ENCODE measurements at regions not wholly inside any gene's neighbourhood (a gene's known extent, or its start where the extent isn't known, plus 50 kb on each side); places are given as distances from the start of the nearest gene placed in this dataset.

- TF ChIP-seq CTCF (IDR thresholded peaks at IDR 0.05; ENCODE audit: low read depth, low read length) (no peak), MYC (IDR thresholded peaks at IDR 0.05; ENCODE audit: low read depth, low read length) (no peak), POLR2A (IDR thresholded peaks at IDR 0.05; ENCODE audit: extremely low read depth, insufficient read length) (no peak)
- TF ChIP-seq, protein P1, sequence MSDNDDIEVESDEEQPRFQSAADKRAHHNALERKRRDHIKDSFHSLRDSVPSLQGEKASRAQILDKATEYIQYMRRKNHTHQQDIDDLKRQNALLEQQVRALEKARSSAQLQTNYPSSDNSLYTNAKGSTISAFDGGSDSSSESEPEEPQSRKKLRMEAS (IDR thresholded peaks at IDR 0.05; ENCODE audit: low read depth, low read length): no peak
- DNase-seq (ENCODE audit: low read depth): no peak
- no peak overlapping the region for H3K4me3 ChIP-seq (ENCODE audit: low read depth, low read length)
These were observed 897.2 kb downstream of the TSN start for GRCh38 chr2:122652670-122653069.

DNA sequence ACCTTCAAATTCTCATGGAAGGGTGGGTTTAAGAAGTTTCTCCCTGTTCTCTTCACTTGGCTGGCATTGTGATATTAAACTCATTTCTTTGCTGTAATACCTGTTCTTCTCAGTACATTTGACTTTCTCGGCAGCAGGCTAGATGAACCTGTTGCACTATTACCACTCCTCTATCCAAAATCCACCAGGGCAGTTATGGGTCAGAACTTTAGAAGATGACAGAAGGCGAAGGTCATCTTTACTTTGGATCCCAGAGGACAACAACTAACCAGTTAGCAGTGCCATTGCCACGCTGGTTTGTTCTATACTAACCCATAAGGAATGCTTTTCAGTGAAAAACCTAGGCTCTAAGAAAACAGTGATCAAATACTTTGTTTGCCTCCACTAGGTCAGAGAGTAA, 901.0 kb downstream of the TSN start:
- H3K4me3 ChIP-seq (ENCODE audit: low read depth, low read length): no peak overlapping the region
- TF ChIP-seq POLR2A (IDR thresholded peaks at IDR 0.05; ENCODE audit: extremely low read depth, insufficient read length) (no peak), CTCF (IDR thresholded peaks at IDR 0.05; ENCODE audit: low read depth, low read length) (no peak)
- no peak for DNase-seq (ENCODE audit: low read depth)

- no peak overlapping the region for H3K4me3 ChIP-seq (ENCODE audit: low read depth, low read length)
- DNase-seq (ENCODE audit: low read depth): no peak
- TF ChIP-seq MYC (IDR thresholded peaks at IDR 0.05; ENCODE audit: low read depth, low read length): no peak
- TF ChIP-seq, protein P1 (IDR thresholded peaks at IDR 0.05; ENCODE audit: low read depth, low read length): no peak
- no peak for TF ChIP-seq POLR2A (IDR thresholded peaks at IDR 0.05; ENCODE audit: extremely low read depth, insufficient read length)
- TF ChIP-seq CTCF (IDR thresholded peaks at IDR 0.05; ENCODE audit: low read depth, low read length): no peak
These were observed 905.6 kb downstream of the TSN start for GRCh38 chr2:122660786-122661634.

DNA sequence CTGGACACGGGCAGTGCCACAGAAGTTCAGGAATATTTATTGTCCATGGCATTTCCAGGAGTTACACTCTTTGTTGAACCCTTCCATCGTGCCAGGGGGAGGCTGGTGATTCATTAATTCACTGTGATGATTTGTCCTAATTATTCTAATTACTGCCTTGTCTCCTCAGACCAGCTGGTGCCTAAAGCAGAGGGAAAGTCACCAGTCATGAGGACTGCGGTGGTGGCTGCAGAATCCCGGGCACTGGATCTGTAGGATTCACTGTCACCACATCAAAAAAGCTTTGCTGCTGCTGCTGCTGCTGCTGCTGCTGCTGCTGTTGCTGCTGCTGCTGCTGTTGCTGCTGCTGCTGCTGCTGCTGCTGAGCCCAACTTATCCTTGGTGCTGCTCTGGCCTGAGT, 908.2 kb downstream of the TSN start:
- DNase-seq (ENCODE audit: low read depth): no peak
- H3K4me3 ChIP-seq (ENCODE audit: low read depth, low read length): no peak overlapping the region
- TF ChIP-seq MYC (IDR thresholded peaks at IDR 0.05; ENCODE audit: low read depth, low read length): no peak

DNA sequence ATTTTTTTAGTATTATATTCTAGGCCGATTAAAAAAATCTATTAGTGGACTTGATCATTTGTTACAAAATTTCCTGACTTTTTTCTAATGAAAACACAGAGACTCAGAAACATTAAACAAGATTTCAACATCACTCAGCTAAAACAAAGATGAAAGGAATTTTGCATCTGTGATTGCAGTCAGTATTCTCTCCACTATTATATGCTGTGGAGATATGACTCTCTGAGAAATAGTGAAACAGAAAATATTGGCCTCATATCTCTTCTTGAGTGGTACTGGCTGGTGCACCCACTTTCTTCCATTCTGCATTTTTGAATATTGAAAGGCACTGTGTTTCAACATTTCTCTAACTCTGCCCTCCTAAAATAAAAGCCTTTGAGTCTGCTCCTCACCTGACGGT, 914.2 kb downstream of the TSN start:
- H3K4me3 ChIP-seq (ENCODE audit: low read depth, low read length): no peak overlapping the region
- DNase-seq (ENCODE audit: low read depth): no peak
- TF ChIP-seq MYC (IDR thresholded peaks at IDR 0.05; ENCODE audit: low read depth, low read length) (no peak), POLR2A (IDR thresholded peaks at IDR 0.05; ENCODE audit: extremely low read depth, insufficient read length) (no peak), CTCF (IDR thresholded peaks at IDR 0.05; ENCODE audit: low read depth, low read length) (no peak)
- TF ChIP-seq, protein P1 (IDR thresholded peaks at IDR 0.05; ENCODE audit: low read depth, low read length): no peak

DNA sequence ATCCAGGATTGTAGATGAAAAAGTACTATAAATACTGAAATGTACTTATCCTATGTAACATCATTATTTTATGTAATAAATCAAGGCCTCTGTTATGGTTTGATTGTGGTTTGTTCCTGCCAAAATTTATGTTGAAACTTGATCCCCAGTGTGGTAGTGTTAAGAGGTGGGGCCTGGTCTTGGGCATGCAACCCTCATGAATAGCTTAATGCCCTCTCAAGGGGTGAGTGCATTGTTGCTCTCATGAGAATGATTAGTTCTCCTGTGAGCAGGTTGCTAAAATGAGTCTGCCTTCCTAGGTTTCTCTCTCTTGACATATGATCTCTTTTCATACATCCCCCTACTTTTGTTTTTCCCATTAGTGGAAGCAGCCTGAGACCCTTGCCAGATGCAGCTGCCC, 915.4 kb downstream of the TSN start:
- H3K4me3 ChIP-seq (ENCODE audit: low read depth, low read length): no peak overlapping the region
- TF ChIP-seq CTCF (IDR thresholded peaks at IDR 0.05; ENCODE audit: low read depth, low read length): no peak
- TF ChIP-seq POLR2A (IDR thresholded peaks at IDR 0.05; ENCODE audit: extremely low read depth, insufficient read length): no peak
- TF ChIP-seq, protein P1 (IDR thresholded peaks at IDR 0.05; ENCODE audit: low read depth, low read length): no peak
- no peak for DNase-seq (ENCODE audit: low read depth)
